ENCODE measurements at regions not wholly inside any gene's neighbourhood (a gene's known extent, or its start where the extent isn't known, plus 50 kb on each side); places are given as distances from the start of the nearest gene placed in this dataset.

DNA sequence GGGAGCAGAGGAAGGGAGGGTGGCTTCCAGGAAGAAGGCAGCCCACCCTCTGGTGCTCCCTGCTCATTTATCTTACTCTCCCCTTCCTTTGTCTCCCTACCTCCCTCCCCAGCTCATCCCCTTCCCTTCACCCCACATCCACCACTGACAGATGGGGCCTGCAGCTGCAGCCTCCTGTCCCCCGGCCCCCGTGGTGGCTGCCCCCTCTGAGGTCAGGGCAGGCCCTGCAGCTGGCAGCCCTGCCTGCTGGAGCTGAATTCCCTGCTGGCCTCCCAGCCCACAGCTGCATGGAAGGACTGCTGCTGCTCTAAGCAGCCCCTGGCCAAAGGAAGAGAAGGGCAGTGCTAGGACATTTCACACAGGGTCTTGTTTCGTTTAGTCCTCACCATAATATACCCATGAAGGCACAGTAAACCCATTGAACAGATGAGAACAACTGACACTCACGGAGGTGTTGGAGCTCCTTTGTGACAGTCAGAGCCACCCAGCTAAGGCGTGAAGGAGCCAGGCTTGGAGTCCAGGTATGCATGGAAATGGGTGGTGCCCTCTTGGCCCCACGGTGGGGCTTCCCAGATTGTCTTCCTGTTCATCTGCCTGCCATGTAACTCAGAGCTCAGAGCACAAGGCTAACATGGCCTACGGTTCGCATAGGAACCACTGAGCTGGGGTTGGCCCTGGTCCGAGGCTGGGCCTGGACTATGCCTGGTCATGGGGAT is 121.7 kb upstream of the PRR20G start:
- H3K4me3 ChIP-seq (ENCODE audit: low read length): no peak overlapping the region
- peaks cover 34% of the 10 kb centered on the region for H3K4me1 ChIP-seq (ENCODE audit: insufficient read depth, low read length)
- H2AFZ ChIP-seq (ENCODE audit: low read depth, low read length): no peak overlapping the region
- no peaks in the 10 kb centered on the region for H3K27me3 ChIP-seq (ENCODE audit: insufficient read depth, low read length)
- H3K36me3 ChIP-seq (ENCODE audit: insufficient read depth, low read length): no peaks in the 10 kb centered on the region
- no peaks in the 10 kb centered on the region for H3K9me3 ChIP-seq (ENCODE audit: low read length)

DNA sequence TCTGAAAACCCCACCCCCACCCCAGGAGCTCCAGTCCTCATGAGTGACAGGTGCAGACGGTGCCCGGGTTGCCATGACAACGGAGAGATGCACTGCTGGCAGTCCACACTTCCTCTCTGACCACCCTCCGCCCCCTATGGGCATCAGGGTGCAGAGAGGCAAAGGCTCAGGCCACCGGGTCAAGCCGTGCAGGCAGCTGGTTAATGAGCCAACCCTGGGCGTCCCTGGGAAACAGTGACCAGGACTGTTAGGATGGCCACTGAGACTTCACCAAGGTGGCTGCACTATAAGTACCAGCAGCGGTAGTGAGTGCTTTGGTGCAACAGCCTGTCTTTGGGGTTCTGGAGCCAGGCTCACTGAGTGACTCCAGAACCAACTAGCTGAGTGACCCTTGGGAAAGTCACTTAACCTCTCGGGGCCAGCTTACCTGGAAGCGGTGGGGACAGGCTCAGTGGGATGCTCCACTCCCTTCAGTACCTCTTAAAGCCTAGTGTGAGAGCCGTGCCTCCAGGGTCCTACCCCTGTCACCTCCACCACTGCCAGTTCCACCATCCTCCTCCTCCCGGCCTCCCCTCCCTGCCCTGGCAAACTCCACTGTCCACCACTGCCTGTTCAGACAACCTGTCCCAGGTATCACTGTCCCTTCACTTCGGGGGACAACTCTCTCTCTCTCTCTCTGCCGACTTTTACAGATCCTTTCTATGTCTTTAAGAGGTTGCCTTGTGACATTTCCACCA is 121.0 kb upstream of the PRR20G start:
- no peaks in the 10 kb centered on the region for H3K27me3 ChIP-seq (ENCODE audit: insufficient read depth, low read length)
- no peak overlapping the region for H3K4me3 ChIP-seq (ENCODE audit: low read length)
- no peaks in the 10 kb centered on the region for H3K9me3 ChIP-seq (ENCODE audit: low read length)
- H3K4me1 ChIP-seq (ENCODE audit: insufficient read depth, low read length): peaks cover 34% of the 10 kb centered on the region
- no peaks in the 10 kb centered on the region for H3K36me3 ChIP-seq (ENCODE audit: insufficient read depth, low read length)
- H2AFZ ChIP-seq (ENCODE audit: low read depth, low read length): no peak overlapping the region

DNA sequence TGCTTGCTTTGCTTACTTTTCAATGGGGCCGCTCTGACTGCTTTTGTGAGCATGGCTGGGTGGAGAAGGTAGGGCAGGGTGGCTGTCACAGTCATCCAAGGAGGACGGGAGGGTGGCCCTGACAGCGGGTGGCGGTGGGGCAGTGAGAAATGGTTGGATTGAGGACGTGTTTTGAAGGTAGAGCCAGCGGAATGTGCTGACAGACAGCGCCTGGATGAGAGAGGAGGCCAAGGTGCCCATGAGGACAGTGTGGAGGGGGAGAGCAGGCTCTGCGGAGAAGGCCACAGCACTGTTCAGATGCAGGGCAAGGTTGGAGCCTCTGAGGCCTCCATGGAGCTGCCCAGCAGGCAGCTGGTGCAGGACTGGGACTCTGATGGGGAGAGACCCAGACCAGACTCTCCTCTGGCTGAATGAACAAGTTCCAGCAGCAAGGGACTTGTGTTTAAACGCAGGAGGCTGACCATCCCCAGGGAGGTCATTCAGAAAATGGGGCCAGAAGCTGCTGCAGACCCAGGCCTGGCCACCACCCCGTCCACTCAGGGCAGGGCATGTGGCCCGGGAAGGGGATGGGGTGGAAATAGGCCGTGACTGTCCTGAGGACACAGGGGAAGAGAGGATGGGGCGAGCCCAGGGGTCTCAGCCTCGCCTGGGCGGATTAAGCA is 120.3 kb upstream of the PRR20G start:
- no peak overlapping the region for H3K4me3 ChIP-seq (ENCODE audit: low read length)
- H2AFZ ChIP-seq (ENCODE audit: low read depth, low read length): no peak overlapping the region
- H3K4me1 ChIP-seq (ENCODE audit: insufficient read depth, low read length): peaks cover 34% of the 10 kb centered on the region

DNA sequence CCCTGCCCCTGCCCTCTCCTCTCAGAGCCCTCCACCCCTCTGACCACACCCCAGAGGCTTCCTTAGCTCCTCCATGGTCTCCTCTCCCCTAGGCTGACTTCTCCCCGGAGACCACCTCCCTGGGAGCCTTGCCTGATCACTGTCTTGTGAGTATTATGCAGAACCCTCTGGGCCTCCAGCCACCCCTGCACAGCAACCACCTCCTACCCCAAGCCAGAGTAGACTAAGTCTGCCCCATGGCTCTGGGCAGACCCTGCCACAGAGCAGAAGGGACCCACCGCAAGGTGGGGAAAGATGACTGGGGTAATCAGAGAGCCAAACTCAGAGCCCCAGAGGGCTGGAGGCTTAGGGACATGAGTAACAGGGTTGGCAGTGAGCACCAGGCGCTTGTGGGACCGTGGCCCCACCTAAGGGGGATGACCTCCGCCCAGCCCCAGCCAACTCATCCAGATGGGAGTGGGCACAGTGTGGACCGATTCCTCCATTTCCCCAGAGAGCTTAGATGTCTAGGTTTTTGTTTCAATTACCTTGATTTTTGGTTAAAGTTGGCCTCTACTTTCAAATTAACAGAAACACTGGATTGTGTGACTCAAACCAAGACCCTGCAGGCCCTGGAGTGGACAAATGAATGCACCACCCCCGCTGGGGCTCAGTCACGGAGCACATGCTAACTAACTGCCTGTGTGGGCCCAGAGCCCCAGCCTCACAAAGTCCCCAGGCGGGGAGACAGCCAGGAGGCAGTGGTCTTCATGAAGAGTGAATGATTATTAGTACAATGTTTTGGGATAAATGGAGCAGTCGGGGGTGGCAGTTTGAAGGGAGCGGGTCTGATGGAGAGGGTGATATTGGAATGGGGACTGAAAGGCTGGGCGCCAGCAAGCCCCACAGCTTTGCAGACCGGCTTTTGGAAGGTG is 119.4 kb upstream of the PRR20G start:
- Histone ChIP-seq H2AFZ (ENCODE audit: low read depth, low read length) (no peak overlapping the region), H3K9me3 (ENCODE audit: low read length) (no peaks in the 10 kb centered on the region), H3K27me3 (ENCODE audit: insufficient read depth, low read length) (no peaks in the 10 kb centered on the region), H3K36me3 (ENCODE audit: insufficient read depth, low read length) (no peaks in the 10 kb centered on the region), H3K4me3 (ENCODE audit: low read length) (no peak overlapping the region), H3K4me1 (ENCODE audit: insufficient read depth, low read length) (peaks cover 34% of the 10 kb centered on the region)

More for the DNA sequence above, 120.3 kb upstream of the PRR20G start:
- H3K27me3 ChIP-seq (ENCODE audit: insufficient read depth, low read length): no peaks in the 10 kb centered on the region
- H3K36me3 ChIP-seq (ENCODE audit: insufficient read depth, low read length): no peaks in the 10 kb centered on the region
- H3K9me3 ChIP-seq (ENCODE audit: low read length): no peaks in the 10 kb centered on the region

DNA sequence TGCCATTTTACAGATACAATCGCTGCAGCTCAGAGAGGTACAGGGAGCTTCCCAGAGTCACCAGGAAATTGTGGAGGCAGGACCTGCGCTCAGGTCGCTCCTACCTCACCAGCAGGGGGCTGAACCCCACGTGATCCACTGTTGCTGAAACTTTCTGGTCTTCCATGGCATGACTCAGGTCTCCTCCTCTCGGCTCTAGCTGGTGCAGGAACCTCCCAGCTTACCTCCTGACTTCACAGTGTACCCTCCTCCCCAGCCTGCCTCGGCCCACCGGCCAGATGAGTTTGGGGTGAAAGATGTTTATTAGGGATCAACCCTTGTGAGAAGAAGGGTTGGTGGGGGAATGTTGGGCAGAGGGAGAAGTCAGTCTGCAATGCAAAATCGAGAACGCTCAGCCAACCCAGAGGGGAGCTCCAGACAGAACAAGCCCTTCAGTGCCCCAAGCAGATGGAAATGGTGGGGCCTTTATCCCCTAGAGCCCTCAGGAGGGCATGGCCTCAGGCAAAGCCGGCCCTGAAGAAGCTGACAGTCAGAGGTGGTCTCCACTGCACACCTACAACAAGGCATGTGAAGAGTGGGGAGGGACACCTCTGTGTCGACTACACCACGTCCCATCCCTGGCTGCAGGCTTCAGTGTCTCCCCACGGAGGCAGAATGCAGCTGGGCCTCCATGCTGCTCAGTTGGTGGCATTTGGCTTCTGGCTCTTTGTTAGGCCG is 118.6 kb upstream of the PRR20G start:
- H3K4me1 ChIP-seq (ENCODE audit: insufficient read depth, low read length): peaks cover 42% of the 10 kb centered on the region
- no peaks in the 10 kb centered on the region for H3K36me3 ChIP-seq (ENCODE audit: insufficient read depth, low read length)
- H3K9me3 ChIP-seq (ENCODE audit: low read length): no peaks in the 10 kb centered on the region
- H3K27me3 ChIP-seq (ENCODE audit: insufficient read depth, low read length): no peaks in the 10 kb centered on the region
- H2AFZ ChIP-seq (ENCODE audit: low read depth, low read length): no peak overlapping the region
- no peak overlapping the region for H3K4me3 ChIP-seq (ENCODE audit: low read length)

DNA sequence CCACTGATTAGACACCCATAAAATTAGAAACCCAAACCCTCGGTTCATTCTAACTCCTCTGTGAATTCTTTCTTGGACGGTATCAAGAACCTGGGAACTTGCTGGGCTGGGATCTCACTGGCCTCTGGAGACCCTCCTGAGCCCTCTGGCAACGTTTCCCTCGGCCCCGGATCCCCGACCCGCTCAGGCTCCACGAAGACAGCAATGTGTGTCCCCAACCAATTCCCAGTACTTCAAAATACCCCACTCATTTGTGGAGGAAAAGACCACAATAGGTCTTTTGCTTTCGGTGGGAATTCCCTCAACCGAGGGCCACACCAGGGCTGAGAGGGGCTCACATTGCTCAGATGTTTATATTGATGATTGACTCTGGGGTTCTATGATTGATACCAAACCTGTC is 117.9 kb upstream of the PRR20G start:
- Histone ChIP-seq H3K9me3 (ENCODE audit: low read length) (no peaks in the 10 kb centered on the region), H2AFZ (ENCODE audit: low read depth, low read length) (no peak overlapping the region), H3K4me3 (ENCODE audit: low read length) (no peak overlapping the region), H3K36me3 (ENCODE audit: insufficient read depth, low read length) (no peaks in the 10 kb centered on the region), H3K4me1 (ENCODE audit: insufficient read depth, low read length) (peaks cover 41% of the 10 kb centered on the region), H3K27me3 (ENCODE audit: insufficient read depth, low read length) (no peaks in the 10 kb centered on the region)

DNA sequence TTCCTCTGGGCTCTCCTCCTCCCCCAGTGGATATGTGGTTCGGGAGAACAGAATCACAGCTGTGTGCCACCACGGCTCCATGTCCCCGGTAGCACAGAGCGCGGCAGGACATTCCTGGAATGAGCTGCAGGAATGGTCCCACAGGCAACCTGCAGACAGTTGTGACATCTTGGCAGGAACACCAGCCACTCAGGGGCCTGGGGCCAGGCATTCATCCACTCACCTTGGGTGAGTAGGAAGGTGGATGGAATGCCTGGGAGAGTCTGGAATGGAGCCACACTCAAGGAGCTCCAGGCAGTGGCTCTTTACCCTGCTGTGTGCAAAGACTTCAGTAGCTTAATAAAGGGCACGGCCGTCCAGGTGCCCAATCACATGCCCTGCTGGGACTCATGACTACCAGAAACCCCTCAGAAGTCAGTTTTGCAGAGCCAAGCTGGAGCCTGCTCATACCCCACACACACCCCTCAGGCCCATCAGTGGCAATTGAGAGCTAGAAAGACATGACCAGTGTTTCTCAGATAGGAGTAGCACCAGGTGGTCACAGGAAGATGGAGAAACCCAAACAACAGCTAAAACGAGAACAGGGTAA is 117.3 kb upstream of the PRR20G start:
- Histone ChIP-seq H3K4me1 (ENCODE audit: insufficient read depth, low read length) (peaks cover 41% of the 10 kb centered on the region), H3K36me3 (ENCODE audit: insufficient read depth, low read length) (no peaks in the 10 kb centered on the region), H3K4me3 (ENCODE audit: low read length) (no peak overlapping the region), H3K9me3 (ENCODE audit: low read length) (no peaks in the 10 kb centered on the region), H3K27me3 (ENCODE audit: insufficient read depth, low read length) (no peaks in the 10 kb centered on the region), H2AFZ (ENCODE audit: low read depth, low read length) (no peak overlapping the region)

DNA sequence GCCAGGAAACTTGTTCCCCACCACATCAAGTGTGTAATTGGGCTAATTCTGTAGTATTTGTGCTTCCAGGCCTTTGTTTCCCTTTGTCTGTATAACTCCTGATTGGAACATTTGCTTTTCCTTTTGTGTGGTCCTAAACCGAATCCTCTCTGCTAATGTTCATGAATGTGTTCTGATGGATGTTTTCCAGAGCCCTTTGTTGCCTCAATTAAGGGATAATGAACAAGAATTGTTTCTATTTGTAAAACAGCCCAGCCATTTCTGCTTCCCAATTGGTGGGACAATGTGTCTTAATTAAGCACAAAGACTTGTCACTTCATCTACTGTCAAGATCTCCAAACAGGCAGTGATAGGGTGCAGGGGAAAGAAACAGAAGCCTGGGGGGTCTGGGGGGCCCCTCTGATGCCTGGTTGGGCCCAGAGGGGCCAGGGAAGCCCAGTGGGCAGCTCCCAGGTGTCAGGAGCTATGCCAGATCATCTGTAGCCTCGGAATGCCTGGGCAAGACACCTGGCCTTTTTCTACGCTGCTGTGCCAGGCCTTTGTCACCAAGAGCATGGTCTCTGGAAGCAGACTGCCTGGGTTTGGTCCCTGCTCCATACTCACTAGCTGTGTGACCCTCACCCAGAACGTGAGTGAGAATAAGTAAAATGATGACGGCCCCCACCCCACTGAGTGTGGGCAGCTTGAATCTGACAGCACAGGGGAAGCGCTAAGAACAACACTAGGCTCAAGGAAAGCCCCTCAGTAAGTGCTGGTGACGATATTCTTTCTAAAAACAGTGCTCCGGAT is 116.6 kb upstream of the PRR20G start:
- H3K4me3 ChIP-seq (ENCODE audit: low read length): no peak overlapping the region
- H3K4me1 ChIP-seq (ENCODE audit: insufficient read depth, low read length): peaks cover 39% of the 10 kb centered on the region
- no peaks in the 10 kb centered on the region for H3K36me3 ChIP-seq (ENCODE audit: insufficient read depth, low read length)
- no peaks in the 10 kb centered on the region for H3K27me3 ChIP-seq (ENCODE audit: insufficient read depth, low read length)
- no peak overlapping the region for H2AFZ ChIP-seq (ENCODE audit: low read depth, low read length)
- H3K9me3 ChIP-seq (ENCODE audit: low read length): no peaks in the 10 kb centered on the region

DNA sequence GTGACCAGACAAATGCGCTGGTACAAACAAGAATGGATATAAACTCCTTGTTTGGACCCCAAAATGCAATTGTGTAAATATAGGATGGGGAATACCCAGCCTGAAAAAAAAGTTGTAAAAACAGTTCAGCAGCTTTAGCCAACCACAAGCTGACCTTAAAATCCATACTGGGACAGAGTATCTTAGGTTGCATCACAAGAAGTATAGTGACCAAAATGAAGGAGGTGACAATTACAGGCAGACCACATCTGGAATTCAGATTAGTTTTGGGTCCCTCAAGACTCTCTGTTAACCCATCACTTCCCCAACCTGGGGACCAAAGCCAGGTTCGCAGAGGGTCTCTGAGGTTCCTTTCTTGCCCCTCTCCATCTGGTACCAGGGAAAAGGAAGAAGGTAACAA is 115.9 kb upstream of the PRR20G start:
- Histone ChIP-seq H3K36me3 (ENCODE audit: insufficient read depth, low read length) (no peaks in the 10 kb centered on the region), H3K4me3 (ENCODE audit: low read length) (no peak overlapping the region), H3K4me1 (ENCODE audit: insufficient read depth, low read length) (peaks cover 32% of the 10 kb centered on the region), H3K9me3 (ENCODE audit: low read length) (no peaks in the 10 kb centered on the region), H3K27me3 (ENCODE audit: insufficient read depth, low read length) (no peaks in the 10 kb centered on the region), H2AFZ (ENCODE audit: low read depth, low read length) (no peak overlapping the region)

DNA sequence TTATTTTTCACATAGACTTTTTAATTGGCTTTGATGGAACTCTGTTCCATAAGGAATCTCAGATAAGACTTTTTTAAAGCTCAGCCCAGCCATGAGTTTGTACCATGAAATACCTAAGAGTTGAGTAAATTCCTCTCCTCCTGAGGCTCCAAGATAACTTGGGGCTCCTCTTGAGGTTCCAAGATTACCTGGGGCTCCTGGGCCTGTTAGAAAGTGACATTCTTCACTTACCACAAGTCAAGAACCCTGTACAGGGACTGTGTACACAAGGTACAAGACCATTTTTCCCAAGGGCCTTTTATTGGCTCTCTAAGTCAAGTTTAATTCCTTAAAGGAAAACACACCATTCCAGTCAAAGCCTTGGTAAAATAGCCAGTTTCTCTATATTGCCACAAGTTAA is 111.3 kb upstream of the PRR20G start:
- Histone ChIP-seq H3K4me3 (ENCODE audit: low read length) (no peak overlapping the region), H2AFZ (ENCODE audit: low read depth, low read length) (no peak overlapping the region), H3K27me3 (ENCODE audit: insufficient read depth, low read length) (no peaks in the 10 kb centered on the region), H3K9me3 (ENCODE audit: low read length) (no peaks in the 10 kb centered on the region), H3K36me3 (ENCODE audit: insufficient read depth, low read length) (no peaks in the 10 kb centered on the region), H3K4me1 (ENCODE audit: insufficient read depth, low read length) (peaks cover 31% of the 10 kb centered on the region)

DNA sequence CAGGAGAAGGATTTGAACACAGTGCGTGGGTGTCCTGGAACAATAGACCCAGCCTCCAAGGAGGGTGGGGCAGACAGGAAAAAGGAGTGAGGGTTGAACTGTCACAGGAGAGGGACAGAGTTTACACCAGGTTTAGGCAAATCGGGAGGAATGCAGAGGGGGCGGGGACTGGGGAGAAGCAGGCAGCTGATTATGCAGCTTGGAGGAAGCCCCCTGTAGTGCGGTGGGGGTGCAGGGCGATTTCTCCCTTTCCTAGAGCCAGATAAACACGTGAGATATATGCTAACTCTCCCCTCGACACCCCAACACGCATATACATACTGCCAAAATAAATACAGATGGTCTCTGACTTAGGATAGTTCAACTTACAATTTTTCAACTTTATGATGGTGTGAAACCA is 108.6 kb upstream of the PRR20G start:
- no peaks in the 10 kb centered on the region for H3K27me3 ChIP-seq (ENCODE audit: insufficient read depth, low read length)
- no peak overlapping the region for H2AFZ ChIP-seq (ENCODE audit: low read depth, low read length)
- peaks cover 23% of the 10 kb centered on the region for H3K4me1 ChIP-seq (ENCODE audit: insufficient read depth, low read length)
- H3K9me3 ChIP-seq (ENCODE audit: low read length): no peaks in the 10 kb centered on the region
- H3K36me3 ChIP-seq (ENCODE audit: insufficient read depth, low read length): no peaks in the 10 kb centered on the region
- no peak overlapping the region for H3K4me3 ChIP-seq (ENCODE audit: low read length)
